Left forelimb (tissue), 1 donor: ENCODE measurements at regions not wholly inside any gene's neighbourhood (a gene's known extent, or its start where the extent isn't known, plus 50 kb on each side); places are given as distances from the start of the nearest gene placed in this dataset.
"Not testable (repeated sequence)": the region's sequence is repeated elsewhere in the genome, so short reads cannot be mapped to it uniquely, and the experiment has no call there.

ENCODE experiments used
- DNase-seq: peaks from one replicate; pipeline ENCODE4 v3.0.0-alpha.2; 2018; ENCODE audit warnings: low spot score

- DNase-seq: no peak
Observed at GRCh38 chr12:107144441-107144840, 51.1 kb upstream of the CRY1 start.

DNA sequence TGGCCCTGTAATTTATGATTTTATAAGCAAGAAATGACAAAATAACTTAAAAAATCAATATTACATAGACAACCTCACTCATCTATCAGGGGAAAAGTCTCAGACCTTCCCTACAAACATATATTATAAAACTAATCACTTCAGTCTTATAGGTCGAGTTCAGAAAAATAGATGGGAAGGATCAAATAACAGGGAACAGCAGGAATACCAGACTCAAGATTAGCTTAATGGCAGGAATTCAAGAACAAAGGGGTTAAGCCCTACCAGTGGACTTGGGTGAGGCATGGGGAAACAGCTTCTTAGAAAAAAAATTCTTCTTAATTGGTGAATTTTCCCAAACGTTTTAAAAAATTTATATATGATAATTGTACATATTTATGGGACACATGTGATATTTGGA, 51.6 kb upstream of the CRY1 start:
- DNase-seq: no peak

- no peak for DNase-seq
Observed at GRCh38 chr12:107145397-107145796, 52.0 kb upstream of the CRY1 start.

- DNase-seq: no peak
Observed at GRCh38 chr12:107148107-107148506, 54.8 kb upstream of the CRY1 start.

- DNase-seq: no peak
Observed at GRCh38 chr12:107152315-107152714, 59.0 kb upstream of the CRY1 start.

GRCh38 chr12:107159384-107159900, 66.1 kb upstream of the CRY1 start:
- no peak for DNase-seq

DNA sequence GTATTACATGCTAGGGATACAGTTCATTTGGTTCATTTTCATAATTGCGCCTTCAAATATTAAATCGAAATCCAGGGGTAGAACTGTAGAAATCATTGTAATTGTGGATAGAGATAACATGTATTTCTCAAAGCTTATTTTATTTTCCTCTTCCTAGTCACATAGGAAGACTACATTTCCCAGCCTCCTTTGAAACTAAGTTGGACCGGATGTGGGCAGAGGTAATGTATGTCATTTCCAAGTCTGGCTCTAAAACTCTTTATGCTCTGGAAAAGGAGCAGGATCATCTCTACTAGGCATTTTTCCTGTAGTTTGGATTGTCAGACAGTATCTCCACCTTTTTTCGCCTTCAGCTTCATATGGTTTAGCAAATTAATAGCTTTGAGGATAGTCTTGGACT, 70.1 kb upstream of the CRY1 start:
- no peak for DNase-seq

DNA sequence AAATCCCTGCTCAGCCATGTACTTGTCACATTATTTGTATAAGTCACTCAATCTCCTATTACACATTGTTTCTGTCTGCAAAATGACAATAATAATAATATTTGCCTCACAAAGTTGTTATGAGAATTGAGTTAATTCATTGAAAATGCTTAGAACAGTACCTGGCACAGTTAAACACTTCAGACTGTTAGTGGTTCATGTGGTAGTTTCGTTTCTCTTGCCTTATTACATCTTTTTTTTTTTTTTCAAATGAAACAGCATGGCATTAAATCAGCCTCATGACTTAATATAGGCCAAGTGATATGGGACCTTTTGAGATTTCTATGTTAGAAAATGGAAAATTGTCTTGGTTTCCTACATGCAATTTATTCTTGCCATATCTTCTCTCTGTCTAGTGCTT, 71.0 kb upstream of the CRY1 start:
- no peak for DNase-seq

DNA sequence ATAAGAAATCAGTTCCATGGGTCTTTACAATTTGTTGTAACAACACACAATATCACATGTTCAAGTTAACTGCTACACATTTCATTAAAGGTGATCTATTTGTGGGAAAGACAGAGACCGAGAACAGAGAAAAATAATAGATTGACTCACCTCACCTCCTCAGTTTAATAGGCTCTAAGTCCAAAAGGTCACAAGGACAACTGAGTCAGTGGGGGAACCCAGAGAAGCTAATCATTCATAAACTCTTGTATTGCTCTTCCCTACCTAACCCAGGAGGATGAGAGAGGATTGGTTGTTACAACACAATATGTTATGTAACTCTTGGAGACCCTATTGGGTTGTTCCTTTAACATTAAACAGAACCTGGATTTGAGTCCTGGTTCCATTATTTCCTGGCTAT, 72.2 kb upstream of the CRY1 start:
- no peak for DNase-seq

DNA sequence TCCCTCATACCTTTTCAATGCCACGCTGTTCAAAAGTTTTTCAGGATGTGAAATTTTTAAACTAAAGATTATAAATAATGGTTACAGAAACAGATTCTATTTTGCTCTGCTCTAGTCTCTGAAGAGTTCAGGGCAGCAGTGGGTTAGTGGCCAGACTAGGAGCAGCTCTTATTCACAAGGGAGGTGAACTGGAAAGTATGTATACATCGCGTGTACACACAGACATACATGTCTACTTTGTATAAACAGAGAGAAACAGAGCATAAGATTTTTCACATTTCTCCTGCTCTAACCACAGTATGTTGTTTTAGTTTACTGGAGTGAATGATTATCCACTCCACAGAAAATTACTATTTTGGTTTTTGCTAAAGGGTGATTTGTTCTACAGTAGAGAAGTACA, 74.4 kb upstream of the CRY1 start:
- DNase-seq: no peak

DNA sequence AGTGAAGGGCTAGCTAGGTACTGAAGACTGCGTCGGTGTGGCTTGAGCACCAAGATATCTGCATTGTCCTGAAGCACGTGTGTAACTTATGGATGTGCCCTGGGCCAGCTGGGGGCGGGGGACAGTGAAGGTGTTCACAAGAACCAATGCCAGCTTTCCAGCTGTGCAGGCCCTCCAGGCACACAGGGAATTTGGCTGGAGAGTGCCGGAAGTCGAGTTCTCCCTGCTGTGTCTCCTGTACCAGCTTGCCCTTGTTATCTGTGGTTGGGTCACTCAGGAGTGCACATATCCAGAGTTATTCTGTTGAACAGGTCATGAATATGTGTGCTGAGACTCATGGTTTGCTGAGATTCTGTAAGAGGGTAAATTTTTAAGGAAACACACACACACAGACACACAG, 75.9 kb upstream of the CRY1 start:
- DNase-seq: no peak

DNA sequence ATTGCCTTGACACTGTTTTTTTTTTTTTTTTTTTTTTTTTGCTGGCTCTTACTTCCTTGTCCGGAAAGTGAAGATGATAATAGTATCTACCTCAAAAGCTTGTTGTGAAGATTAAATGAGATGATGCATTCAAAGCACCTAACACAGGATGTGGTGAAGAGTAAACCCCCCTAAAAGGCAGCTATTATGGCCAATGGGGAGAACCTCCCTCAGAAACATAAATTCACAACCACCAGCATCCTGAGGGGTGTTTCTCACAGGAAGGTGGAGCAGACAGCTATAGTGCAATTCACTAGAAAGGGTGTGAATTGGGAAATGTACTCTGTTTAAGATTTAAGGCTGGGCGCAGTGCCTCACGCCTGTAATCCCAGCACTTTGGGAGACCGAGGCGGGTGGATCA, 85.4 kb upstream of the CRY1 start:
- no peak for DNase-seq

- DNase-seq: no peak
Observed at GRCh38 chr12:107179871-107180270, 86.5 kb upstream of the CRY1 start.

GRCh38 chr12:107180272-107180671, 86.9 kb upstream of the CRY1 start:
- no peak for DNase-seq

GRCh38 chr12:107184359-107184930, 91.1 kb upstream of the CRY1 start:
- no peak for DNase-seq

- DNase-seq: no peak
Observed at GRCh38 chr12:107196681-107197080, 103.3 kb upstream of the CRY1 start.

GRCh38 chr12:107200394-107200793, 107.0 kb upstream of the CRY1 start:
- no peak for DNase-seq

GRCh38 chr12:107207931-107208525, 114.7 kb upstream of the CRY1 start:
- no peak for DNase-seq

- DNase-seq: not testable (repeated sequence)
Observed at GRCh38 chr12:107209700-107210099, 116.4 kb upstream of the CRY1 start.

DNA sequence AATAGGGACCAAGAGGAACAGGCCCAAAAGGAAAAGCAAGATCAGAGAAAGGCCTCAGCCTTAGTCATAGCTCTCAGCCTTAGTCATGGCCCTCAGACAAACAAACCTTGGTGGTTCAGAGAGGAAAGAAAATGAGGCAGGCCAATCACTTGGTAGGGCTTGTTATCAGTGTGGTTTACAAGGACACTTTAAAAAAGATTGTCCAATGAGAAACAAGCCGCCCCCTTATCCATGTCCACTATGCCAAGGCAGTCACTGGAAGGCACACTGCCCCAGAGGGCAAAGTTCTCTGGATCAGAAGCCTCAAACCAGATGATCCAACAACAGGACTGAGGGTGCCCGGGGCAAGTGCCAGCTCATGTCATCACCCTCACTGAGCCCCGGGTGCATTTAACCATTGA, 121.0 kb upstream of the CRY1 start:
- DNase-seq: not testable (repeated sequence)

DNA sequence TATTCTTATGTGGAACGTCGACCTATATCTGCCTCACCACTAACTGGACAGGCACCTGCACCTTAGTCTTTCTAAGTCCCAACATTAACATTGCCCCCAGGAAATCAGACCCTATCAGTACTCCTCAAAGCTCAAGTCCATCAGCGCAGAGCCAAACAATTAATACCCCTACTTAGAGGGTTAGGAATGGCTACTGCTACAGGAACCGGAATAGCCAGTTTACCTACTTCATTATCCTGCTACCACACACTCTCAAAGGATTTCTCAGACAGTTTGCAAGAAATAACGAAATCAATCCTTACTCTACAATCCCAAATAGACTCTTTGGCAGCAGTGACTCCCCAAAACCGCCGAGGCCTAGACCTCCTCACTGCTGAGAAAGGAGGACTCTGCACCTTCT, 123.1 kb upstream of the CRY1 start:
- DNase-seq: not testable (repeated sequence)

DNA sequence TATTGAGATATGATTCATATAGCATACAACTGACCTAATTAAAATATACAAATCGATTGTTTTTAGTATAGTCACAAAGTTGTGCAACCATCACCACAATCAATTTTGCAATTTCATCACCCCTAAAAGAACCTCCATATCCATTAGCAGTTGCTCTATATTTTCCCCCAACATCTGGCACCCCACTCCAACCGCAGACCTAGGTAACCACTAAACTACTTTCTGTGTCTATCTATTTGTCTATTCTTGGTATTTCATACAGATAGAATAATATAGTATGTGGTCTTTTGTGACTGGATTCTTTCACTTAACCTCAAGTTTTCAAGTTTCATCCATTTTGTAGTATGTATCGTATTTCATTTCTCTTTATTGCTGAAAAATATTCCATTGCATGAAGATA, 126.0 kb upstream of the CRY1 start:
- no peak for DNase-seq

GRCh38 chr12:107221913-107222312, 128.6 kb upstream of the CRY1 start:
- DNase-seq: no peak

DNA sequence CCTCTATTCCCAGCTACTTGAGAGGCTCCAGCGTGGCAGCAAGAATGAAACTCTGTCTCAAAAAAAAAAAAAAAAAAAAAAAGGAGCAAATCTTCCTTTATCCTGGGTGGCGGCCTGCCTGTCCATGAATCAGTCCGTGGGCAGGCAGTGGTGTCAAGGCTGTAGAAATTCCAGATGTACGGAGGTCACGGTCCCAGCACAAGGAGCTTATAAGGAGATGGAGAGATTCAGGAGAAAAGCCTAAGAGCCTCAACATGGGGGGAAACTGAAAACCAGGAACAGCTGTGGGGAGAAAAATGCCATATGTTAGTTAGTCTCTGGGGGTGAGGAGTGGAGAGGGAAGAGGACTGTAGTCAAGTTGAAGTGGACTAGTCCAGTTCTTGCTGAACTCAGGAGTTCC, 130.5 kb upstream of the CRY1 start:
- DNase-seq: no peak
